ENCODE measurements at regions not wholly inside any gene's neighbourhood (a gene's known extent, or its start where the extent isn't known, plus 50 kb on each side); places are given as distances from the start of the nearest gene placed in this dataset.
A peak's percentile ranks its signal among the peaks of the same experiment; 100 is the strongest.
"Not testable (repeated sequence)": the region's sequence is repeated elsewhere in the genome, so short reads cannot be mapped to it uniquely, and the experiment has no call there.

GRCh38 chr2:95760806-95761525 lies 169.2 kb downstream of the TRIM43 start:
- no peak overlapping the region for H3K27ac Mint-ChIP-seq

GRCh38 chr2:95761556-95761955 lies 169.8 kb downstream of the TRIM43 start:
- H3K36me3 Mint-ChIP-seq (ENCODE audit: low read depth) = no peaks in the 10 kb centered on the region
- H3K9me3 Mint-ChIP-seq = no peaks in the 10 kb centered on the region
- no peak overlapping the region for H3K27ac Mint-ChIP-seq

More at GRCh38 chr2:95760806-95761525, 169.2 kb downstream of the TRIM43 start:
- ATAC-seq (no peak), DNase-seq (no peak)
- Mint-ChIP-seq H3K4me3 (no peak overlapping the region), H3K36me3 (ENCODE audit: low read depth) (no peaks in the 10 kb centered on the region), H3K27me3 (no peaks in the 10 kb centered on the region), H3K4me1 (no peaks in the 10 kb centered on the region), H3K9me3 (no peaks in the 10 kb centered on the region)

GRCh38 chr2:95762023-95763021 lies 170.5 kb downstream of the TRIM43 start:
- H3K4me1 Mint-ChIP-seq; ATAC-seq; H3K36me3 Mint-ChIP-seq (ENCODE audit: low read depth); H3K9me3 Mint-ChIP-seq; H3K27ac Mint-ChIP-seq; H3K4me3 Mint-ChIP-seq; DNase-seq; H3K27me3 Mint-ChIP-seq: not testable (repeated sequence)

More at GRCh38 chr2:95761556-95761955, 169.8 kb downstream of the TRIM43 start:
- H3K4me3 Mint-ChIP-seq = no peak overlapping the region
- no peaks in the 10 kb centered on the region for H3K27me3 Mint-ChIP-seq
- no peaks in the 10 kb centered on the region for H3K4me1 Mint-ChIP-seq
- ATAC-seq = no peak
- no peak for DNase-seq

GRCh38 chr2:95763074-95763473 lies 171.3 kb downstream of the TRIM43 start:
- not testable (repeated sequence) for H3K27ac Mint-ChIP-seq; H3K27me3 Mint-ChIP-seq; H3K9me3 Mint-ChIP-seq; H3K4me3 Mint-ChIP-seq; H3K4me1 Mint-ChIP-seq; ATAC-seq; DNase-seq; H3K36me3 Mint-ChIP-seq (ENCODE audit: low read depth)

- not testable (repeated sequence) for H3K36me3 Mint-ChIP-seq (ENCODE audit: low read depth); H3K27ac Mint-ChIP-seq; H3K4me3 Mint-ChIP-seq; H3K27me3 Mint-ChIP-seq; H3K4me1 Mint-ChIP-seq; ATAC-seq; H3K9me3 Mint-ChIP-seq; DNase-seq
Observed at GRCh38 chr2:95764966-95765365, 173.2 kb downstream of the TRIM43 start.

GRCh38 chr2:95765925-95766910 lies 174.4 kb downstream of the TRIM43 start:
- H3K4me3 Mint-ChIP-seq; H3K27ac Mint-ChIP-seq; DNase-seq; H3K36me3 Mint-ChIP-seq (ENCODE audit: low read depth); ATAC-seq; H3K27me3 Mint-ChIP-seq; H3K4me1 Mint-ChIP-seq; H3K9me3 Mint-ChIP-seq: not testable (repeated sequence)

GRCh38 chr2:95767531-95767930 lies 175.7 kb downstream of the TRIM43 start:
- not testable (repeated sequence) for H3K4me3 Mint-ChIP-seq; H3K9me3 Mint-ChIP-seq; ATAC-seq; H3K27ac Mint-ChIP-seq; H3K27me3 Mint-ChIP-seq; H3K4me1 Mint-ChIP-seq; H3K36me3 Mint-ChIP-seq (ENCODE audit: low read depth); DNase-seq

GRCh38 chr2:95767950-95768349 lies 176.1 kb downstream of the TRIM43 start:
- H3K36me3 Mint-ChIP-seq (ENCODE audit: low read depth); H3K4me3 Mint-ChIP-seq; H3K27me3 Mint-ChIP-seq; H3K9me3 Mint-ChIP-seq; H3K4me1 Mint-ChIP-seq; H3K27ac Mint-ChIP-seq; DNase-seq; ATAC-seq: not testable (repeated sequence)

- DNase-seq; H3K9me3 Mint-ChIP-seq; H3K27me3 Mint-ChIP-seq; H3K4me1 Mint-ChIP-seq; ATAC-seq; H3K27ac Mint-ChIP-seq; H3K36me3 Mint-ChIP-seq (ENCODE audit: low read depth); H3K4me3 Mint-ChIP-seq: not testable (repeated sequence)
Observed at GRCh38 chr2:95769256-95769655, 177.5 kb downstream of the TRIM43 start.

- H3K4me3 Mint-ChIP-seq; H3K4me1 Mint-ChIP-seq; H3K27ac Mint-ChIP-seq; ATAC-seq; H3K27me3 Mint-ChIP-seq; H3K36me3 Mint-ChIP-seq (ENCODE audit: low read depth); H3K9me3 Mint-ChIP-seq; DNase-seq: not testable (repeated sequence)
Observed at GRCh38 chr2:95770726-95771125, 178.9 kb downstream of the TRIM43 start.

GRCh38 chr2:95774322-95775192 lies 182.8 kb downstream of the TRIM43 start:
- DNase-seq; H3K36me3 Mint-ChIP-seq (ENCODE audit: low read depth); H3K27me3 Mint-ChIP-seq; H3K9me3 Mint-ChIP-seq; H3K27ac Mint-ChIP-seq; H3K4me3 Mint-ChIP-seq; H3K4me1 Mint-ChIP-seq: not testable (repeated sequence)
- peak; percentile 24 for ATAC-seq

GRCh38 chr2:95775193-95775531 lies 183.4 kb downstream of the TRIM43 start:
- not testable (repeated sequence) for H3K27ac Mint-ChIP-seq; H3K4me3 Mint-ChIP-seq; H3K9me3 Mint-ChIP-seq; H3K4me1 Mint-ChIP-seq; DNase-seq; H3K27me3 Mint-ChIP-seq; H3K36me3 Mint-ChIP-seq (ENCODE audit: low read depth); ATAC-seq
